ENCODE measurements at regions not wholly inside any gene's neighbourhood (a gene's known extent, or its start where the extent isn't known, plus 50 kb on each side); places are given as distances from the start of the nearest gene placed in this dataset.
"Not testable (repeated sequence)": the region's sequence is repeated elsewhere in the genome, so short reads cannot be mapped to it uniquely, and the experiment has no call there.

DNA sequence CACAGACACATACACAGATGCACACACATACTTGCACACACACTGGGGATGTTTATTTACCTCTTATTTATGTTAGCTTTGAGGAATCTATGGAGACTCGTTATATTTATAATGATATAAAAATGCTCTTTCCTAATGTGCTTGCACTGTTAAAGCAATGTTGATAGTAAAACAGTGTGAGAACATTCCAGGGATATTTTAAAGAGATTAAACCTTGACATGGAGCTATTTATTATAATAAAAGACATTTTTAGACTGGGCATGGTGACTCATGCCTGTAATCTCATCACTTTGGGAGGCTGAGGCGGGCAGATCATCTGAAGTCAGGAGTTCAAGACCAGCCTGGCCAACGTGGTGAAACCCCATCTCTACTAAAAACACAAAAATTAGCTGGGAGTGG, 557.3 kb upstream of the ZNF804A start:
- no peaks in the 10 kb centered on the region for H3K27me3 ChIP-seq
- intact Hi-C loops (cut with DNase I): no loop called here
- no peaks in the 10 kb centered on the region for H3K9me3 ChIP-seq
- no peaks in the 10 kb centered on the region for H3K36me3 ChIP-seq
- H3K4me1 ChIP-seq: no peaks in the 10 kb centered on the region
- H3K27ac ChIP-seq: no peak overlapping the region
- TF ChIP-seq, protein P1, sequence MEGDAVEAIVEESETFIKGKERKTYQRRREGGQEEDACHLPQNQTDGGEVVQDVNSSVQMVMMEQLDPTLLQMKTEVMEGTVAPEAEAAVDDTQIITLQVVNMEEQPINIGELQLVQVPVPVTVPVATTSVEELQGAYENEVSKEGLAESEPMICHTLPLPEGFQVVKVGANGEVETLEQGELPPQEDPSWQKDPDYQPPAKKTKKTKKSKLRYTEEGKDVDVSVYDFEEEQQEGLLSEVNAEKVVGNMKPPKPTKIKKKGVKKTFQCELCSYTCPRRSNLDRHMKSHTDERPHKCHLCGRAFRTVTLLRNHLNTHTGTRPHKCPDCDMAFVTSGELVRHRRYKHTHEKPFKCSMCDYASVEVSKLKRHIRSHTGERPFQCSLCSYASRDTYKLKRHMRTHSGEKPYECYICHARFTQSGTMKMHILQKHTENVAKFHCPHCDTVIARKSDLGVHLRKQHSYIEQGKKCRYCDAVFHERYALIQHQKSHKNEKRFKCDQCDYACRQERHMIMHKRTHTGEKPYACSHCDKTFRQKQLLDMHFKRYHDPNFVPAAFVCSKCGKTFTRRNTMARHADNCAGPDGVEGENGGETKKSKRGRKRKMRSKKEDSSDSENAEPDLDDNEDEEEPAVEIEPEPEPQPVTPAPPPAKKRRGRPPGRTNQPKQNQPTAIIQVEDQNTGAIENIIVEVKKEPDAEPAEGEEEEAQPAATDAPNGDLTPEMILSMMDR (IDR thresholded peaks at IDR 0.05): no peak
- H3K4me3 ChIP-seq: no peak overlapping the region
- no peak for DNase-seq (ENCODE audit: extremely low spot score in 2 of 2)

DNA sequence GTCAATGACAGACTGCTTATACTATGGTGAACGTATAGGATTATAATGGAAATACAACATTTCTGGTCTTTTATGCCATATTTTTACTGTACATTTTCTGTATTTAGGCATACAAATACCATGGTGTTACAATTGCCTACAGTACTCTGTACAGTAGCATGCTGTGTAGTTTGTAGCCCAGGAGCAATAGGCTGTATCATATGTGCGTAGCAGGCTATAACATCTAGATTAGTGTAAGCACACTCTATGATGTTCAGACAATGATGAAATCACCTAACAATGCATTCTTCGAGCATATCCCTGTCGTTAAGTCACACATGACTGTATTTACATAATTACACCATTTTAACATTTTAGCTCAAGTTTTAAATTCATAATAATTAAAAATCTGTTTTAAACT, 556.6 kb upstream of the ZNF804A start:
- no peaks in the 10 kb centered on the region for H3K36me3 ChIP-seq
- no peaks in the 10 kb centered on the region for H3K9me3 ChIP-seq
- no peak for TF ChIP-seq POLR2AphosphoS5 (IDR thresholded peaks at IDR 0.05; ENCODE audit: insufficient read depth in 1 of 2, low read depth in 1 of 2)
- TF ChIP-seq POLR2A (IDR thresholded peaks at IDR 0.05): no peak
- TF ChIP-seq, protein P1 (IDR thresholded peaks at IDR 0.05): no peak
- no peak overlapping the region for H3K27ac ChIP-seq
- no peak for DNase-seq (ENCODE audit: extremely low spot score in 2 of 2)
- H3K4me3 ChIP-seq: no peak overlapping the region
- intact Hi-C loops (cut with DNase I): no loop called here
- H3K4me1 ChIP-seq: no peaks in the 10 kb centered on the region
- H3K27me3 ChIP-seq: no peaks in the 10 kb centered on the region

DNA sequence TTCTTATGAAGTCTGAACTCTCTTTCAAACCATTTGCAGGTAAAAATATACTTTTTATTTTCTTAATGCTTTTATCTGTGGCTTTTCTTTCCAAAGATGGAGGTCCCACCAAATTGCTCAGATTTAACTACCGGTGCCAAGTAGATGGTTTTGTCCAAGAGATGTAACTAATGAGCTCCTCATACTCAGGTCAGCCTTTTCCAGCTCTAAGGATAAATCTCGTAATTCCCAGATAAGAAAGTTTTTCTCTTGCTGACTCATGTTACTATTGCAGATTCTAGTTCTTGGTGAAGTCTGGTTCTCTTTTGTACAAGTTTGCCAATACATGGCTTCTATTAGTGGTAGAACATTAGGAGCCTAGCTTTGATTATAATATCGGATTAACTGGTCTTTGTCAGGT, 550.8 kb upstream of the ZNF804A start:
- Histone ChIP-seq H3K36me3 (no peaks in the 10 kb centered on the region), H3K4me1 (no peaks in the 10 kb centered on the region), H3K4me3 (no peak overlapping the region), H3K27me3 (no peaks in the 10 kb centered on the region), H3K9me3 (no peaks in the 10 kb centered on the region), H3K27ac (no peak overlapping the region)
- intact Hi-C loops (cut with DNase I): no loop called here
- TF ChIP-seq, protein P1 (IDR thresholded peaks at IDR 0.05): no peak
- no peak for TF ChIP-seq POLR2A (IDR thresholded peaks at IDR 0.05)
- no peak for DNase-seq (ENCODE audit: extremely low spot score in 2 of 2)

DNA sequence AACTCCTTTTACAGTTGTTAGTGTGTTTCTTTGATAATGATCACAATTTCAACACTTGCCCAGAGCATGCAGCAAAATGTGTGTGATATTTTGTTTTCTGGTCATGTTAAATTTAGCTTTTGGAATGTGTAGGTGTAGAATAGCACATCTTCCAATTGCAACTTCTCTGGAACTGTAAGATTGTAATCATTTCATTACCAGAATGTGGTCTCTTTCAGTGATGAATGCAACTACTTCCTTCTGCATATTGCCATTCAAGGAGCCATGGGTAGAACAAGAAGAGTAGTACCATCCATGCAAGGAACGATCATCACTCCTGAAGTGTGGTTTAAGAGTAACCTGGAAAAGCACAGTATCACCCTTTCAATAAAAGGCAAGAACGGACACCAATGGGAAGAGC, 548.8 kb upstream of the ZNF804A start:
- Histone ChIP-seq H3K27me3 (no peaks in the 10 kb centered on the region), H3K36me3 (no peaks in the 10 kb centered on the region), H3K4me1 (no peaks in the 10 kb centered on the region), H3K27ac (no peak overlapping the region), H3K4me3 (no peak overlapping the region), H3K9me3 (no peaks in the 10 kb centered on the region)
- TF ChIP-seq POLR2A (IDR thresholded peaks at IDR 0.05) (no peak), POLR2AphosphoS5 (IDR thresholded peaks at IDR 0.05; ENCODE audit: insufficient read depth in 1 of 2, low read depth in 1 of 2) (no peak)
- TF ChIP-seq, protein P1 (IDR thresholded peaks at IDR 0.05): no peak
- intact Hi-C loops (cut with DNase I): no loop called here
- no peak for DNase-seq (ENCODE audit: extremely low spot score in 2 of 2)

DNA sequence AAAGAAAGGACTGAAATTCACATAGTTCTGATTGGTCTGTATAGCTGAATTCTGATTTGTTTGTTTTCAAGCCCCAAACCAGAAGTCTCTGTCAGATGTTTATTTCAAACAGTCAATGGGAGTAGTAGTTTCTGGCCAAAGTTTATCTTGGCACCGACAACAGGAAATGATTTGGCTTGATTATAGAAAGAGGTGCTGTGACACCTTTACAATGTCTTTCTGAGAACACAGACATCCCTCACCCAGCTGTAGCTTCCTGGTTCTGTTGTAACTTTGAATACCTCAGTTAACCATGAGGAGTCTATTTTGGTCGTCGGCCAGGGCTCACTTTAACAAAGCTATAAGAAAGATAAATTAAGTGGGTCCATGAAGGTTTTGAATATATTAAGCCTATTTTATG, 545.0 kb upstream of the ZNF804A start:
- TF ChIP-seq, protein P1 (IDR thresholded peaks at IDR 0.05): no peak
- no peak for TF ChIP-seq POLR2AphosphoS5 (IDR thresholded peaks at IDR 0.05; ENCODE audit: insufficient read depth in 1 of 2, low read depth in 1 of 2)
- no peak for TF ChIP-seq POLR2A (IDR thresholded peaks at IDR 0.05)
- no peak for DNase-seq (ENCODE audit: extremely low spot score in 2 of 2)
- intact Hi-C loops (cut with DNase I): no loop called here
- H3K27ac ChIP-seq: no peak overlapping the region
- H3K27me3 ChIP-seq: no peaks in the 10 kb centered on the region
- no peaks in the 10 kb centered on the region for H3K9me3 ChIP-seq
- H3K4me1 ChIP-seq: no peaks in the 10 kb centered on the region
- H3K4me3 ChIP-seq: no peak overlapping the region
- H3K36me3 ChIP-seq: no peaks in the 10 kb centered on the region

DNA sequence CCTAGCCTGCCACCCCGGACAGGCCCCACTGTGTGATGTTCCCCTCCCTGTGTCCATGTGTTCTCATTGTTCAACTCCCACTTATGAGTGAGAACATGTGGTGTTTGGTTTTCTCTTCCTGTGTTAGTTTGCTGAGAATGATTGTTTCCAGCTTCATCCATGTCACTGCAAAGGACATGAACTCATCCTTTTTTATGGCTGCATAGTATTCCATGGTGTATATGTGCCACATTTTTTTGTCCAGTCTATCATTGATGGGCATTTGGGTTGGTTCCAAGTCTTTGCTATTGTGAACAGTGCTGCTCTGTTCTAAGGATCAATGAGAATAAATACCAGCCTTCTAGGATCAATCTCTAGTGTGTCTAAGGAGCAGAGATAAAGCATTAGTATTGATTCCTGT, 543.9 kb upstream of the ZNF804A start:
- H3K9me3 ChIP-seq; H3K4me3 ChIP-seq; H3K27me3 ChIP-seq; intact Hi-C loops (cut with DNase I); DNase-seq (ENCODE audit: extremely low spot score in 2 of 2); H3K4me1 ChIP-seq; H3K36me3 ChIP-seq; H3K27ac ChIP-seq: not testable (repeated sequence)

Measured in vagina (tissue), 2 donors.